Epithelial cell of esophagus (primary cell): ENCODE measurements at regions not wholly inside any gene's neighbourhood (a gene's known extent, or its start where the extent isn't known, plus 50 kb on each side); places are given as distances from the start of the nearest gene placed in this dataset.

ENCODE experiments used
- DNase-seq: peaks from one replicate; pipeline ENCODE4 v3.0.0; 2010; ENCODE audit warnings: low read depth
- H3K4me3 ChIP-seq: 2 replicates; pipeline ENCODE4 v1.5.1; 2011; ENCODE audit warnings: mild to moderate bottlenecking, low read length, control low read depth
- TF ChIP-seq, protein P1 (sequence below): IDR thresholded peaks from 2 replicates; pipeline ENCODE4 v1.5.1; 2011; ENCODE audit warnings: low read depth, mild to moderate bottlenecking, low read length, control low read depth, inconsistent platforms; ENCODE audit not compliant: insufficient read depth; ENCODE audit errors: missing control alignments

DNA sequence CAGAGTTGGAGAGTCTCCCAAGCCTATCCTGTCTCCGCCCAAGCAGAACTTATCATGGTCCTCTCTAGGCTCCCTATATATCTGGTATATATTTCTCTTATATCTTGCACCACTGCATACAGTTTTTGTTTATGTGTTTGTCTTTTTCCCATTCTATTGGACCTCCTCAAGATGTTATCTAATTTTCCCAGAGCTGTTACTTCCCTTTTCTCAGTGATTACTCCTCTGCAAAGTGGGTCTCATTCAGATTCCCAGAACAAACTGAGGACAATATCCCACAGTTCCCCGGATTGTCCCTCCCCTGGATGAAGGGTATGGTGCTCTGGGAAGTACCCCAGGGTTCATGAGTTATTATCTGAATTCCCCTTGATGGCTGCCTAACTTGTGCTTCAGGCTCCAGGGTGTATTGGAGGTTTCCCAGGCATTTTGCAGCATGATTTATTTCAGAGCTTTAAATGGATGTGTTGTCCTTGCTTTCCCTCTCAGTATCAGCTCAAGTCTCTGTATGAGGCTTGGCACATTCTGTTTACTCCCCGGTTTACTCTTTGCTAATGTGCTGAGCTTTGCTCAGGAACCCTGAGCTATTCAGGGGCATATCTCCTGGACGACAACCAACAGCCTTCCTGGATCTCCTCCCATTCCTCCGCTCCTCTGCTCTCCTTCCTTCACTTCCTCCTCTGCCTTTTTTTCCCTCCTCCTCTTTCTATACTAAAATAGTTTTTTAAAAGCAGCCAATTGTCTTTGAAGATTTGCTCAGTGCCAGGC, 329.3 kb downstream of the SPRY2 start:
- TF ChIP-seq, protein P1, sequence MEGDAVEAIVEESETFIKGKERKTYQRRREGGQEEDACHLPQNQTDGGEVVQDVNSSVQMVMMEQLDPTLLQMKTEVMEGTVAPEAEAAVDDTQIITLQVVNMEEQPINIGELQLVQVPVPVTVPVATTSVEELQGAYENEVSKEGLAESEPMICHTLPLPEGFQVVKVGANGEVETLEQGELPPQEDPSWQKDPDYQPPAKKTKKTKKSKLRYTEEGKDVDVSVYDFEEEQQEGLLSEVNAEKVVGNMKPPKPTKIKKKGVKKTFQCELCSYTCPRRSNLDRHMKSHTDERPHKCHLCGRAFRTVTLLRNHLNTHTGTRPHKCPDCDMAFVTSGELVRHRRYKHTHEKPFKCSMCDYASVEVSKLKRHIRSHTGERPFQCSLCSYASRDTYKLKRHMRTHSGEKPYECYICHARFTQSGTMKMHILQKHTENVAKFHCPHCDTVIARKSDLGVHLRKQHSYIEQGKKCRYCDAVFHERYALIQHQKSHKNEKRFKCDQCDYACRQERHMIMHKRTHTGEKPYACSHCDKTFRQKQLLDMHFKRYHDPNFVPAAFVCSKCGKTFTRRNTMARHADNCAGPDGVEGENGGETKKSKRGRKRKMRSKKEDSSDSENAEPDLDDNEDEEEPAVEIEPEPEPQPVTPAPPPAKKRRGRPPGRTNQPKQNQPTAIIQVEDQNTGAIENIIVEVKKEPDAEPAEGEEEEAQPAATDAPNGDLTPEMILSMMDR = no peak
- H3K4me3 ChIP-seq = no peak overlapping the region
- DNase-seq = no peak

DNA sequence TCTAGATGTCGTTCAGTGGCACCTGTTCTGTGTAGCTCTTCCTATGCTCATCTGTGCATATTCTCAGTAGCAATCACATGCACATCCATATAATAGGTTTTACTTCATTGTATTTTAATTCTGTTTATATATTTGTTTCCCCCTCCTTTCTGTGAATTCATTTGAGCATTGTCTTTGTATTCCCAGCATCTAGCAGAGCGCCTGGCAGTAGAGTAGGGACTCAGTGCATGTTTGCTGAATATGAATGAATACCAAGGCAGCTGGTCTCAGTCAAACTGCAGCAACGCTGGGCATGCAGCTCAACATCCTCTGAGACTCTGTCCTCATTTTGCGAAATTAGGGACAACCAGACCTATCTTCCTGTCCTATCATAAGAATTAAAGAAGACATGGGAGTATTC, 330.1 kb downstream of the SPRY2 start:
- TF ChIP-seq, protein P1 = no peak

DNA sequence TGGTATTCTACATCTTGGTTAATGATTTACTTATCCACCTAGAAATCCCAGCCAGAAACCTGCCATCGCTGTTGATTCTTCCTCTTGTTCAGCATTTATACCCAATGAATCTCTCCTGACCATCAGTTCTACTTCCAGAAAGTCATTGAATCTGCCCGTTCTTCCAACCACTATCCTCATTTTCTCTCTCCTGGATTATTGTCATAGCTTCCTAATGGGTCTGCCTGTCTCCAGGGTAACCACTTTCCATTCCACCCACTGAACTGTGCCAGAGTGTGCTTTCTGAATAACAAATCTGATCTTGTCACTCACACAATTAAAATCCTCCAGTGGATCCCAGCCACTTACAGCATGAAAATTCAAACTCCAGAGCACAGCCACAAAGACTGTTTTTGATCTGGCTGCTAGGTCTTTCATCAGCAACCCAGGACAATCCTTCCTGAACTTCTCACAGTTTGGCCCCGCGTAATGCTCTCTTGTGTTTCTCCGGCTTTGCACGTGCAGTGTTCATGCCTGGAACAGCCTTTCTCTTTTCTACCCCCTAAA, 330.6 kb downstream of the SPRY2 start:
- no peak overlapping the region for H3K4me3 ChIP-seq
- DNase-seq = no peak
- TF ChIP-seq, protein P1 = no peak

More for the DNA sequence above, 330.1 kb downstream of the SPRY2 start:
- no peak for DNase-seq
- H3K4me3 ChIP-seq = no peak overlapping the region

DNA sequence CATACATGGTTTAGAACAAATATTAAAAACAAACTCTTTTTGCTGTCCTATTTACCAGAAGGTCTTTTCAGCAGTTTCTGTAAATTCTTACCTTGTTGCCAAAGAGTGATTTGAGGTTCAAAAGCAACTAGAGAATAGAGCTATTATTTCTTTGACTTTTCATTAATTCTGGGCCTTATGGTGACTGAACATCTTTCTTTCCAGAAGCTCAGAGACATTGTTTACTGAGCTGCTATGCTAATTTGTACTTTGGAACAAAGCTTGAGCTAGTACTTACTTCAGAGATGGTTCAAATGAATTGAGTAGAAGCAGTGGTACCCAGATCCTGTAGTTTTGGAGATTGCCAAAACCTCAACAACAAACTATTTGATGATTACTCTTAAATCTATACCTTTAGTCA, 331.2 kb downstream of the SPRY2 start:
- TF ChIP-seq, protein P1 = no peak
- no peak overlapping the region for H3K4me3 ChIP-seq
- no peak for DNase-seq

DNA sequence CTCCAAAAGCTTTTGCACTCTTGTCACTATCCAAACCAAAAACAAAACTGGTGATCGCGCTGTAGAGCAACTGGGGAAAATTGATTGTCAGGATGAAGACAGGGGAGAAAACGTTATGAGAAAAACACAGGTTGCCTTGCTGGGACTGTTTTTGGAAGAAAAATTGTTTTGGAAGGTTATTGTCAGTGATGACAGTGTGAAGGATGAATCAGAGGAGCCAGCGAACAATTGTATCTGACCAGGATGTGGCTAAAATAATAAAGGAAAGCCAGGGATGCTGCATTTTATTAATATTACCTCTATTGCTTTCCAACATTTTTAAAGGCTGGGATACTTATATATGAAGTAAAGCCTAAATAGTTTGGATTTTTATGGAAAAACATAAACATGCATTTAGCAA, 334.0 kb downstream of the SPRY2 start:
- H3K4me3 ChIP-seq = no peak overlapping the region
- TF ChIP-seq, protein P1 = no peak
- DNase-seq = no peak

DNA sequence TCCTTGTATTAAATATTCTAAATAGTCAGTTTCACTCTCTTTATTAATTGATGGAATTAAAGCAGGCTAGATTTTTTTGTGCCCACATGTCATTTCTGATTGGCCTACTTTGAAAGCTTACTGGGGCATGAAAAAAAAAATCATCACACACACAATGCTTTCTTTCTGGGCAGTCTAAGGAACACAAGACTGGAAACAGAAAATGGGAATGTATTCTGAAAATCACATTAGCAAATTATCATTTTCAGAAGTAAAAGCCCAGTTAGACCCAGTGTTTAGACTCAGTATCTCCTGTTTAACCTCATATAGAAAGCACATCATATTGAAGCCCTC, 339.4 kb downstream of the SPRY2 start:
- TF ChIP-seq, protein P1 = no peak
- no peak for DNase-seq
- no peak overlapping the region for H3K4me3 ChIP-seq
